ENCODE measurements at regions not wholly inside any gene's neighbourhood (a gene's known extent, or its start where the extent isn't known, plus 50 kb on each side); places are given as distances from the start of the nearest gene placed in this dataset.

- TF ChIP-seq CTCF (optimal IDR thresholded peaks at IDR 0.05 in 1 of 3, IDR thresholded peaks at IDR 0.05 in 1 of 3, conservative IDR thresholded peaks at IDR 0.05 in 1 of 3; ENCODE audit: extremely low read depth in 1 of 3, insufficient read depth in 2 of 3, low read length in 3 of 3) (no peak), EZH2 (IDR thresholded peaks at IDR 0.05; ENCODE audit: low read length) (no peak)
Observed at GRCh38 chr2:45229411-45229810, 220.2 kb upstream of the SIX2 start.

Data from keratinocyte (primary cell).